OCI-LY7 (cell line): ENCODE measurements at regions not wholly inside any gene's neighbourhood (a gene's known extent, or its start where the extent isn't known, plus 50 kb on each side); places are given as distances from the start of the nearest gene placed in this dataset.

Experiments used
- BruUV-seq: library from RNA; stranded (reverse); fragments of 400-500 nt; replicated peaks from 2 replicates; lab custom pipeline; 2021; lab: Mats Ljungman, UMichigan
- CTCF ChIA-PET: fragments of 300-600 bp; sonication (Branson Sonifier 250); formaldehyde crosslinking; loops from one replicate; lab custom pipeline; 2022; ENCODE audit warnings: antibody characterized with exemption; ENCODE audit not compliant: unreplicated experiment; lab: Charles Lee
- POLR2A ChIA-PET: fragments of 300-600 bp; sonication (Branson Sonifier 250); formaldehyde crosslinking; loops from one replicate; lab custom pipeline; 2022; ENCODE audit warnings: antibody characterized with exemption; lab: Charles Lee
- DNase-seq: peaks from one replicate; pipeline ENCODE4 v3.0.0-alpha.2; 2015; ENCODE audit warnings: low spot score
- H2AFZ ChIP-seq: fragments of 200-600 bp; sonication (generic), shearing (Covaris generic); 2 replicates; pipeline ENCODE4 v1.6.1; 2014; ENCODE audit warnings: mild to moderate bottlenecking, antibody characterized with exemption, low read length, moderate library complexity
- H3K27ac ChIP-seq: fragments of 200-600 bp; sonication (generic); 2 replicates; pipeline ENCODE4 v1.5.1; 2014; ENCODE audit warnings: mixed run types, low read depth, mild to moderate bottlenecking, moderate library complexity, low read length, inconsistent platforms; ENCODE audit not compliant: poor library complexity, severe bottlenecking
- H3K36me3 ChIP-seq: fragments of 200-600 bp; sonication (generic); 2 replicates; pipeline ENCODE4 v1.6.1; 2014; ENCODE audit warnings: mild to moderate bottlenecking, antibody characterized with exemption, low read length, moderate library complexity, mixed read lengths; ENCODE audit not compliant: insufficient read depth
- H3K4me1 ChIP-seq: fragments of 200-600 bp; sonication (generic); 2 replicates; pipeline ENCODE4 v1.5.1; 2014; ENCODE audit warnings: mild to moderate bottlenecking, low read length; ENCODE audit not compliant: insufficient read depth, poor library complexity, severe bottlenecking
- H3K4me2 ChIP-seq: fragments of 200-600 bp; sonication (generic); 2 replicates; pipeline ENCODE4 v1.6.1; 2014; ENCODE audit warnings: mild to moderate bottlenecking, low read length
- H3K4me3 ChIP-seq: fragments of 200-600 bp; sonication (generic); 2 replicates; pipeline ENCODE4 v1.5.1; 2014; ENCODE audit warnings: mild to moderate bottlenecking, low read depth, low read length; ENCODE audit not compliant: poor library complexity, severe bottlenecking
- H3K79me2 ChIP-seq: fragments of 200-600 bp; sonication (generic); 2 replicates; pipeline ENCODE4 v1.6.1; 2016; ENCODE audit warnings: low read depth, mild to moderate bottlenecking, low read length, moderate library complexity, mixed read lengths; ENCODE audit not compliant: insufficient read depth
- H3K9me2 ChIP-seq: fragments of 200-600 bp; sonication (generic); 2 replicates; pipeline ENCODE4 v1.6.1; 2016; ENCODE audit warnings: mild to moderate bottlenecking, low read length, mixed read lengths; ENCODE audit not compliant: insufficient read depth
- H3K9me3 ChIP-seq: fragments of 200-600 bp; sonication (generic); 2 replicates; pipeline ENCODE4 v1.6.1; 2014; ENCODE audit warnings: mild to moderate bottlenecking, mixed run types, low read length, mixed read lengths
- H4K20me1 ChIP-seq: fragments of 200-600 bp; sonication (generic); 2 replicates; pipeline ENCODE4 v1.6.1; 2014; ENCODE audit warnings: mild to moderate bottlenecking, antibody characterized with exemption, low read length, moderate library complexity, mixed read lengths; ENCODE audit not compliant: insufficient read depth
- EZH2phosphoT487 ChIP-seq: fragments of 200-600 bp; sonication (generic); IDR thresholded peaks from 2 replicates; pipeline ENCODE4 v1.6.1; 2018; ENCODE audit warnings: low read depth, borderline replicate concordance, mild to moderate bottlenecking, mixed run types, antibody characterized with exemption, low read length, moderate library complexity, mixed read lengths
- intact Hi-C: fragments of 100-400 bp; cut with micrococcal nuclease; formaldehyde crosslinking; loops from one replicate; pipeline ENCODE4 v1.10.0; 2022; ENCODE audit not compliant: unreplicated experiment
- TF ChIP-seq, protein P1 (sequence below): fragments of 200-600 bp; sonication (generic); conservative IDR thresholded peaks from 2 replicates; pipeline ENCODE4 v1.5.1; 2014; ENCODE audit warnings: mild to moderate bottlenecking, antibody characterized with exemption, low read length, moderate library complexity, mixed read lengths

DNA sequence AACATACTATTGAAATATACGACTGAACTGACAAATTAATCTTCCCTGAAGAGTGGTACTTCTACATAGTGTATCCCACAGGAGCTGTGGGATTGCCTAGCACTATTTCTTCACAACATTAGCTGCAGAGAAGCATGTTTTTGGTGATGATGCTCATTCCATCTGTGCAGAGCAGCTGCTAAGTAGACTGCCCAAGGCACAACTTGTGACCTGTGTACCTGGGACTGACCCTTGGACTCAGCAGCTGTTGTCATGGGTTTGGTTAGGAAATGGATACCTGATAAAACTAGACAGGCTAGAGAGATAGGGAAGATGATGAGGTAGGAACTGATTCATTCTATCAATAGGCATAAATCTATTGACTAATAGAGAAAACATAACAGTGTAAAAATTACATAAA, 1204.0 kb downstream of the DSC3 start:
- TF ChIP-seq, protein P1, sequence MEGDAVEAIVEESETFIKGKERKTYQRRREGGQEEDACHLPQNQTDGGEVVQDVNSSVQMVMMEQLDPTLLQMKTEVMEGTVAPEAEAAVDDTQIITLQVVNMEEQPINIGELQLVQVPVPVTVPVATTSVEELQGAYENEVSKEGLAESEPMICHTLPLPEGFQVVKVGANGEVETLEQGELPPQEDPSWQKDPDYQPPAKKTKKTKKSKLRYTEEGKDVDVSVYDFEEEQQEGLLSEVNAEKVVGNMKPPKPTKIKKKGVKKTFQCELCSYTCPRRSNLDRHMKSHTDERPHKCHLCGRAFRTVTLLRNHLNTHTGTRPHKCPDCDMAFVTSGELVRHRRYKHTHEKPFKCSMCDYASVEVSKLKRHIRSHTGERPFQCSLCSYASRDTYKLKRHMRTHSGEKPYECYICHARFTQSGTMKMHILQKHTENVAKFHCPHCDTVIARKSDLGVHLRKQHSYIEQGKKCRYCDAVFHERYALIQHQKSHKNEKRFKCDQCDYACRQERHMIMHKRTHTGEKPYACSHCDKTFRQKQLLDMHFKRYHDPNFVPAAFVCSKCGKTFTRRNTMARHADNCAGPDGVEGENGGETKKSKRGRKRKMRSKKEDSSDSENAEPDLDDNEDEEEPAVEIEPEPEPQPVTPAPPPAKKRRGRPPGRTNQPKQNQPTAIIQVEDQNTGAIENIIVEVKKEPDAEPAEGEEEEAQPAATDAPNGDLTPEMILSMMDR = no peak
- TF ChIP-seq EZH2phosphoT487 = no peak
- no peaks in the 10 kb centered on the region for H3K9me2 ChIP-seq
- H2AFZ ChIP-seq = no peak overlapping the region
- no TSS peak for BruUV-seq
- POLR2A ChIA-PET = no interaction called here
- no peaks in the 10 kb centered on the region for H4K20me1 ChIP-seq
- no peak overlapping the region for H3K4me3 ChIP-seq
- H3K79me2 ChIP-seq = no peaks in the 10 kb centered on the region
- no peaks in the 10 kb centered on the region for H3K36me3 ChIP-seq
- H3K4me2 ChIP-seq = no peak overlapping the region
- H3K9me3 ChIP-seq = no peaks in the 10 kb centered on the region
- H3K27ac ChIP-seq = no peak overlapping the region
- intact Hi-C loops = no loop called here
- no peak for DNase-seq
- H3K4me1 ChIP-seq = no peaks in the 10 kb centered on the region
- CTCF ChIA-PET = no interaction called here

DNA sequence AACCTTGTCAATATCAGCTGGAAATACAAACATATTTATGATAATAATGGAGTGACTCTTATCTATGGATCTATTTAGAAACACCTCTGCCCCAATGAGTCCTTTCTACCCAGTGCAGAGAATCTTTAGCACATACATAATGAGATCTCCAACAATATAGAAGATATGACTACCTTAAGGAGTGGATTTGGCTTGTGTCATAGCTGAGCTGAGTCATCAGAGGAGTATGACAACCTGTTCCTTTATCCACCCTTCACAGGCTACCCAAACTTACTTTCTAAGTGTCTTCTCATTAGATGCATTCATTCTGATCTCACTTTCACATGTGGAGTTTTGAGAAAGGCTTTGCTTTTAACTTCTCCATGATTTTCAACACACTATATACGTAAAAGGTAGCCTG, 1218.9 kb downstream of the DSC3 start:
- ChIA-PET POLR2A (no interaction called here), CTCF (no interaction called here)
- no peak overlapping the region for H3K27ac ChIP-seq
- intact Hi-C loops = no loop called here
- no peaks in the 10 kb centered on the region for H3K9me3 ChIP-seq
- TF ChIP-seq, protein P1 = no peak
- TF ChIP-seq EZH2phosphoT487 = no peak
- no peaks in the 10 kb centered on the region for H4K20me1 ChIP-seq
- H2AFZ ChIP-seq = no peak overlapping the region
- no peaks in the 10 kb centered on the region for H3K9me2 ChIP-seq
- H3K36me3 ChIP-seq = no peaks in the 10 kb centered on the region
- BruUV-seq = no TSS peak
- no peak overlapping the region for H3K4me3 ChIP-seq
- no peaks in the 10 kb centered on the region for H3K4me1 ChIP-seq
- H3K4me2 ChIP-seq = no peak overlapping the region
- DNase-seq = no peak
- no peaks in the 10 kb centered on the region for H3K79me2 ChIP-seq

DNA sequence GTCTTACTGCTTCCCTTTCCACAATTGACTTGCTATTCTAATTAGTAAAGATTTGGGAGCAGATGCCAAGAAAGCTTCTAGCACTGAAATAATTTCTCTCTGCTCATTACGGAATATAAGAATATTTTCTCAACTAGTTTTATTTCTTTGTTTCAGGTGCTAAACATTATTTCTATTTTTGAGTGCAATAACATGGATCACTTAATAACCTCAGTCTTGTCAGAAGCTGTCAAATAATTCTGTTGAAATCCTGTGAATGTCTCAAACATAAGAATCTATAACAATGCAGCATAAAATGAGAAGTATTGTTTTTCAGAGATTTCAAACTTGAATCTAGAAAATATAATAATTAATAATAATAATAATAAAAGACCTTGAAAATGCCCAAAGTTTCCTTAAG, 1221.0 kb downstream of the DSC3 start:
- intact Hi-C loops = no loop called here
- Histone ChIP-seq H3K9me3 (no peaks in the 10 kb centered on the region), H4K20me1 (no peaks in the 10 kb centered on the region), H3K4me1 (no peaks in the 10 kb centered on the region), H3K27ac (no peak overlapping the region), H3K4me2 (no peak overlapping the region), H3K4me3 (no peak overlapping the region), H3K9me2 (no peaks in the 10 kb centered on the region), H3K79me2 (no peaks in the 10 kb centered on the region), H3K36me3 (no peaks in the 10 kb centered on the region), H2AFZ (no peak overlapping the region)
- no peak for DNase-seq
- BruUV-seq = no TSS peak
- TF ChIP-seq EZH2phosphoT487 = no peak
- TF ChIP-seq, protein P1 = no peak
- ChIA-PET POLR2A (no interaction called here), CTCF (no interaction called here)
